LNCaP clone FGC (cell line): ENCODE measurements at regions not wholly inside any gene's neighbourhood (a gene's known extent, or its start where the extent isn't known, plus 50 kb on each side); places are given as distances from the start of the nearest gene placed in this dataset.

Source experiments
- DNase-seq: peaks from one replicate; pipeline ENCODE4 v3.0.0-alpha.2; 2011; ENCODE audit warnings: low read depth
- H3K4me3 ChIP-seq: 2 replicates; pipeline ENCODE4 v1.5.1; 2011; ENCODE audit warnings: mild to moderate bottlenecking, low read depth, low read length, control low read depth
- TF ChIP-seq, protein P1 (sequence below): IDR thresholded peaks from 2 replicates; pipeline ENCODE4 v1.5.1; 2012; ENCODE audit warnings: mild to moderate bottlenecking; ENCODE audit not compliant: control insufficient read depth, insufficient read depth; ENCODE audit errors: extremely low read depth

- DNase-seq: no peak
- no peak overlapping the region for H3K4me3 ChIP-seq
- TF ChIP-seq, protein P1, sequence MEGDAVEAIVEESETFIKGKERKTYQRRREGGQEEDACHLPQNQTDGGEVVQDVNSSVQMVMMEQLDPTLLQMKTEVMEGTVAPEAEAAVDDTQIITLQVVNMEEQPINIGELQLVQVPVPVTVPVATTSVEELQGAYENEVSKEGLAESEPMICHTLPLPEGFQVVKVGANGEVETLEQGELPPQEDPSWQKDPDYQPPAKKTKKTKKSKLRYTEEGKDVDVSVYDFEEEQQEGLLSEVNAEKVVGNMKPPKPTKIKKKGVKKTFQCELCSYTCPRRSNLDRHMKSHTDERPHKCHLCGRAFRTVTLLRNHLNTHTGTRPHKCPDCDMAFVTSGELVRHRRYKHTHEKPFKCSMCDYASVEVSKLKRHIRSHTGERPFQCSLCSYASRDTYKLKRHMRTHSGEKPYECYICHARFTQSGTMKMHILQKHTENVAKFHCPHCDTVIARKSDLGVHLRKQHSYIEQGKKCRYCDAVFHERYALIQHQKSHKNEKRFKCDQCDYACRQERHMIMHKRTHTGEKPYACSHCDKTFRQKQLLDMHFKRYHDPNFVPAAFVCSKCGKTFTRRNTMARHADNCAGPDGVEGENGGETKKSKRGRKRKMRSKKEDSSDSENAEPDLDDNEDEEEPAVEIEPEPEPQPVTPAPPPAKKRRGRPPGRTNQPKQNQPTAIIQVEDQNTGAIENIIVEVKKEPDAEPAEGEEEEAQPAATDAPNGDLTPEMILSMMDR: no peak
Observed at GRCh38 chr4:89398146-89398545, 90.5 kb upstream of the GPRIN3 start.

GRCh38 chr4:89397441-89397840 lies 89.8 kb upstream of the GPRIN3 start:
- TF ChIP-seq, protein P1: no peak
- DNase-seq: no peak
- H3K4me3 ChIP-seq: no peak overlapping the region

DNA sequence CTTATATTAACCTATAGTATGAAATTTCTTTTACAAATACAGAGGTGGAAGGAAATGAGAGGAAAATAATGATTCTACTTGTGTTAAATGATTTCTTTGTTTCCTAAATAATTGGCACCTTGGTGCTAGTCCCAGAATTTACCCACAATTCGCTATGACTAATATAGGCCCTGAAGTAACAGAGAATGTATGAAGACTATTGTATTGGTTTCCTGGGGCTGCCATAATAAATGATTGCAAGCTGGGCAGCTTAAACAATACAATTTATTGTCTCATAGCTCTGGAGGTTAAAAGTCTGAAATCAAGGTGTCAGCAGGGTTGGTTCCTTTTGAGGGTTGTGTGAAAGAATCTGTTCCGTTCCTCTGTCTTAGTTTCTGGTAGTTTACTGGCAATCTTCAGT lies 74.8 kb upstream of the GPRIN3 start:
- TF ChIP-seq, protein P1: no peak
- H3K4me3 ChIP-seq: no peak overlapping the region
- no peak for DNase-seq

DNA sequence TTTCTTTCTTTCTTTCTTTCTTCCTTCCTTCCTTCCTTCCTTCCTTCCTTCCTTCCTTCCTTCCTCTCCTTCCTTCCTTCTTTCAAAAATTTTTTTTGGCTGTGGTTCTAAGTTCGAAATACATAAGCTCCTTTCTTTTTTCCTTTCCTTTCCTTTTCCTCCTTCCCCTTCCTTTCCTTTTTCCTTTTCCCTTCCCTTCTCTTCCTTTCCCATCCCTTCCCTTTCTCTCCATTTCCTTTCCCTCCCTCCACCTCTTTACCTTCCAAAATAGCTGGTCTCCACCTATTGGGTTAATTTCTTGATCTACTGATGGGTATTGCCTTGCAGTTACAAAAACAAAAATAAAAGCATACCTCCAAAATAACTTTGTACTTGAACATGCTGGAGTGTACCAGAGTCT lies 73.4 kb upstream of the GPRIN3 start:
- no peak overlapping the region for H3K4me3 ChIP-seq
- TF ChIP-seq, protein P1: no peak
- no peak for DNase-seq

GRCh38 chr4:89379511-89380044 lies 72.0 kb upstream of the GPRIN3 start:
- no peak overlapping the region for H3K4me3 ChIP-seq
- TF ChIP-seq, protein P1: no peak
- DNase-seq: no peak

DNA sequence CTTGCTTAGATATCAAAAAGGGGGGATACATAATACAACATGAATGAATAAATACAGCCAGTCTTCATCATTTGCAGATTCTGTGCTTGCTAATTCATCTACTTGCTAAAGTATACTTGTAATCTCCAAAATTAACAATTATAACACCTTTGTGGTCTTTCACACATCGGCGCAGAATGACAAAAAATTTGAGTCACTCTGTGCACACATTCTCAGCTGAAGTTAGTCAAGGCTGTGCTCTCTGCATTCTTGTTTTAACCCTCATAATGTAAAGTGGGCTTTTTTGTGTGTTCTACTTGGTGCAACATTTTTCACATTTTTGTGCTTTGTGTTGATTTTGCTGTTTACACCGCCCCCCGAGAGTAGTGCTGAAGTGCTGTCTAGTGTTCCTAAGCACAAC lies 65.8 kb upstream of the GPRIN3 start:
- TF ChIP-seq, protein P1: no peak
- no peak overlapping the region for H3K4me3 ChIP-seq
- DNase-seq: no peak

- no peak for DNase-seq
- TF ChIP-seq, protein P1: no peak
Observed at GRCh38 chr4:89371614-89372013, 64.0 kb upstream of the GPRIN3 start.

More at GRCh38 chr4:89371614-89372013, 64.0 kb upstream of the GPRIN3 start:
- no peak overlapping the region for H3K4me3 ChIP-seq
